GM23338 (cell line): ENCODE measurements at regions not wholly inside any gene's neighbourhood (a gene's known extent, or its start where the extent isn't known, plus 50 kb on each side); places are given as distances from the start of the nearest gene placed in this dataset.

Experiments
- ATAC-seq: fragments of 200-7000 bp; cut with Tn5 transposase; 3 replicates; pipeline ENCODE4 v1.9.1; 2020
- DNase-seq: peaks from one replicate; pipeline ENCODE4 v3.0.0-alpha.2; 2015; ENCODE audit warnings: low spot score
- H2AFZ ChIP-seq: fragments of 200-600 bp; sonication (generic); 2 replicates; pipeline ENCODE4 v1.8.0; 2016; ENCODE audit warnings: antibody characterized with exemption, mild to moderate bottlenecking, moderate library complexity
- H3F3A ChIP-seq: fragments of 200-600 bp; sonication (generic); replicated peaks from 2 replicates; pipeline ENCODE4 v1.8.0; 2017; ENCODE audit warnings: antibody characterized with exemption, mixed run types, low read depth
- H3K27ac ChIP-seq: fragments of 200-600 bp; sonication (generic); 2 replicates; pipeline ENCODE4 v1.6.1; 2016; ENCODE audit warnings: low read depth
- H3K27me3 ChIP-seq: fragments of 200-600 bp; sonication (generic); 2 replicates; pipeline ENCODE4 v1.8.0; 2016; ENCODE audit warnings: mild to moderate bottlenecking, mixed run types, moderate library complexity; ENCODE audit not compliant: insufficient read depth
- H3K36me3 ChIP-seq: fragments of 200-600 bp; sonication (generic); 2 replicates; pipeline ENCODE4 v1.8.0; 2016; ENCODE audit warnings: mild to moderate bottlenecking; ENCODE audit not compliant: insufficient read depth
- H3K4me1 ChIP-seq: fragments of 200-600 bp; sonication (generic); 2 replicates; pipeline ENCODE4 v1.8.0; 2016; ENCODE audit warnings: mild to moderate bottlenecking, moderate library complexity; ENCODE audit not compliant: insufficient read depth
- H3K4me2 ChIP-seq: fragments of 200-600 bp; sonication (generic); 2 replicates; pipeline ENCODE4 v1.7.1; 2017; ENCODE audit warnings: mixed run types
- H3K4me3 ChIP-seq: fragments of 200-600 bp; sonication (generic); 2 replicates; pipeline ENCODE4 v1.6.1; 2016; ENCODE audit warnings: mixed run types
- H3K79me2 ChIP-seq: fragments of 200-600 bp; sonication (generic); replicated peaks from 2 replicates; pipeline ENCODE4 v1.8.0; 2017; ENCODE audit warnings: mild to moderate bottlenecking; ENCODE audit not compliant: insufficient read depth
- H3K9me2 ChIP-seq: fragments of 200-600 bp; sonication (generic); 2 replicates; pipeline ENCODE4 v1.8.0; 2017; ENCODE audit not compliant: insufficient read depth
- H4K20me1 ChIP-seq: fragments of 200-600 bp; sonication (generic); replicated peaks from 2 replicates; pipeline ENCODE4 v1.8.0; 2017; ENCODE audit warnings: mild to moderate bottlenecking; ENCODE audit not compliant: insufficient read depth
- H3K27ac Mint-ChIP-seq: 2 replicates; pipeline ENCODE4 v1.8.0; 2020; ENCODE audit warnings: inconsistent platforms, mild to moderate bottlenecking, moderate library complexity, mixed read lengths
- H3K27me3 Mint-ChIP-seq: 3 replicates; pipeline ENCODE4 v1.8.0; 2022; ENCODE audit warnings: low read depth, mild to moderate bottlenecking, moderate library complexity, mixed read lengths, inconsistent platforms; ENCODE audit not compliant: insufficient read depth, poor library complexity
- H3K36me3 Mint-ChIP-seq: 3 replicates; pipeline ENCODE4 v1.8.0; 2021; ENCODE audit warnings: low read depth, mild to moderate bottlenecking, inconsistent platforms, moderate library complexity, mixed read lengths
- H3K4me1 Mint-ChIP-seq: 3 replicates; pipeline ENCODE4 v1.8.0; 2020; ENCODE audit warnings: mild to moderate bottlenecking, inconsistent platforms, mixed read lengths
- H3K4me3 Mint-ChIP-seq: 3 replicates; pipeline ENCODE4 v1.8.0; 2021; ENCODE audit warnings: moderate library complexity, mild to moderate bottlenecking, inconsistent platforms, mixed read lengths
- H3K9me3 Mint-ChIP-seq: 3 replicates; pipeline ENCODE4 v1.8.0; 2020; ENCODE audit warnings: moderate library complexity, mild to moderate bottlenecking, inconsistent platforms, mixed read lengths
- CREB1 ChIP-seq: fragments of 250-450 bp; sonication (Bioruptor Pico); IDR thresholded peaks from 2 replicates; pipeline ENCODE4 v1.5.0; 2020; ENCODE audit warnings: low read depth, mild to moderate bottlenecking, moderate library complexity
- EZH2 ChIP-seq: fragments of 200-600 bp; sonication (generic); IDR thresholded peaks from one replicate; pipeline ENCODE4 v1.8.0; 2017; ENCODE audit warnings: antibody characterized with exemption, mild to moderate bottlenecking, low read depth; ENCODE audit not compliant: unreplicated experiment
- EZH2phosphoT487 ChIP-seq: fragments of 200-600 bp; sonication (generic); IDR thresholded peaks from one replicate; pipeline ENCODE4 v1.8.1; 2018; ENCODE audit warnings: antibody characterized with exemption; ENCODE audit not compliant: unreplicated experiment
- ZNF114 ChIP-seq: fragments of 250-450 bp; sonication (Bioruptor Pico); IDR thresholded peaks from 2 replicates; pipeline ENCODE4 v1.5.0; 2020; ENCODE audit warnings: mild to moderate bottlenecking, moderate library complexity
- TF ChIP-seq, protein P1 (sequence below): IDR thresholded peaks from one replicate; pipeline ENCODE4 v1.6.1; 2018; ENCODE audit warnings: antibody characterized with exemption; ENCODE audit not compliant: unreplicated experiment
- TF ChIP-seq, protein P2 (sequence below): fragments of 250-450 bp; sonication (Bioruptor Pico); IDR thresholded peaks from 2 replicates; pipeline ENCODE4 v1.5.0; 2020; ENCODE audit warnings: mild to moderate bottlenecking, moderate library complexity

DNA sequence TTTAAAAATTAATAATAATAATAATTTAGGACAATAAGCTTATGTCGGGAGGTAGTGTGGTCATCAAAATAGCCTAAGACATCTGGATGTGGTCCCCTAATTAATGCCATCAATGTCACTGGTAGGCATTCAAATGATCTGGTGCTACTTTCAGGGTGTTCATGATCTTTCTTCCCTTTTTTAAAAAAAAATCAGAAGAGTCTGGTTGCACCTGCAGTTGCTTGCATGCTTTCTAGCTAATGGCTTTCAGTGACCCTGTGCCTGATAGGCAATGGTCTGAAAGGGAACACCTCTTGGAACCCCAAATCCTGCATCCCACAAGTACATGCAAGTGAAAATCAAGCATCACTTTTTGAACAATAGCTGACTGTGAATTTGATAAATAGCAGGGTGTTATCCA is 64.1 kb upstream of the KBTBD8 start:
- Histone ChIP-seq H3K4me1 (peaks cover 56% of the 10 kb centered on the region), H3K79me2 (no peaks in the 10 kb centered on the region), H3K4me3 (no peak overlapping the region), H4K20me1 (no peaks in the 10 kb centered on the region), H3F3A (no peaks in the 10 kb centered on the region), H3K27me3 (no peaks in the 10 kb centered on the region), H3K9me2 (no peaks in the 10 kb centered on the region), H3K4me2 (0 out of 2 replicates have a peak overlapping the region, but pooled peaks have one; percentile 31), H3K36me3 (no peaks in the 10 kb centered on the region), H2AFZ (no peak overlapping the region), H3K27ac (no peak overlapping the region)
- H3K4me3 Mint-ChIP-seq = no peak overlapping the region
- ATAC-seq = no peak
- H3K36me3 Mint-ChIP-seq = no peaks in the 10 kb centered on the region
- no peaks in the 10 kb centered on the region for H3K9me3 Mint-ChIP-seq
- DNase-seq = no peak
- peaks cover 3% of the 10 kb centered on the region for H3K27me3 Mint-ChIP-seq
- peaks cover 72% of the 10 kb centered on the region for H3K4me1 Mint-ChIP-seq
- TF ChIP-seq EZH2phosphoT487 = no peak
- no peak for TF ChIP-seq EZH2
- TF ChIP-seq ZNF114 (CRISPR knock-in tag) = no peak
- TF ChIP-seq CREB1 (CRISPR knock-in tag) = no peak
- TF ChIP-seq, protein P1, sequence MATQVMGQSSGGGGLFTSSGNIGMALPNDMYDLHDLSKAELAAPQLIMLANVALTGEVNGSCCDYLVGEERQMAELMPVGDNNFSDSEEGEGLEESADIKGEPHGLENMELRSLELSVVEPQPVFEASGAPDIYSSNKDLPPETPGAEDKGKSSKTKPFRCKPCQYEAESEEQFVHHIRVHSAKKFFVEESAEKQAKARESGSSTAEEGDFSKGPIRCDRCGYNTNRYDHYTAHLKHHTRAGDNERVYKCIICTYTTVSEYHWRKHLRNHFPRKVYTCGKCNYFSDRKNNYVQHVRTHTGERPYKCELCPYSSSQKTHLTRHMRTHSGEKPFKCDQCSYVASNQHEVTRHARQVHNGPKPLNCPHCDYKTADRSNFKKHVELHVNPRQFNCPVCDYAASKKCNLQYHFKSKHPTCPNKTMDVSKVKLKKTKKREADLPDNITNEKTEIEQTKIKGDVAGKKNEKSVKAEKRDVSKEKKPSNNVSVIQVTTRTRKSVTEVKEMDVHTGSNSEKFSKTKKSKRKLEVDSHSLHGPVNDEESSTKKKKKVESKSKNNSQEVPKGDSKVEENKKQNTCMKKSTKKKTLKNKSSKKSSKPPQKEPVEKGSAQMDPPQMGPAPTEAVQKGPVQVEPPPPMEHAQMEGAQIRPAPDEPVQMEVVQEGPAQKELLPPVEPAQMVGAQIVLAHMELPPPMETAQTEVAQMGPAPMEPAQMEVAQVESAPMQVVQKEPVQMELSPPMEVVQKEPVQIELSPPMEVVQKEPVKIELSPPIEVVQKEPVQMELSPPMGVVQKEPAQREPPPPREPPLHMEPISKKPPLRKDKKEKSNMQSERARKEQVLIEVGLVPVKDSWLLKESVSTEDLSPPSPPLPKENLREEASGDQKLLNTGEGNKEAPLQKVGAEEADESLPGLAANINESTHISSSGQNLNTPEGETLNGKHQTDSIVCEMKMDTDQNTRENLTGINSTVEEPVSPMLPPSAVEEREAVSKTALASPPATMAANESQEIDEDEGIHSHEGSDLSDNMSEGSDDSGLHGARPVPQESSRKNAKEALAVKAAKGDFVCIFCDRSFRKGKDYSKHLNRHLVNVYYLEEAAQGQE = no peak
- TF ChIP-seq, protein P2, sequence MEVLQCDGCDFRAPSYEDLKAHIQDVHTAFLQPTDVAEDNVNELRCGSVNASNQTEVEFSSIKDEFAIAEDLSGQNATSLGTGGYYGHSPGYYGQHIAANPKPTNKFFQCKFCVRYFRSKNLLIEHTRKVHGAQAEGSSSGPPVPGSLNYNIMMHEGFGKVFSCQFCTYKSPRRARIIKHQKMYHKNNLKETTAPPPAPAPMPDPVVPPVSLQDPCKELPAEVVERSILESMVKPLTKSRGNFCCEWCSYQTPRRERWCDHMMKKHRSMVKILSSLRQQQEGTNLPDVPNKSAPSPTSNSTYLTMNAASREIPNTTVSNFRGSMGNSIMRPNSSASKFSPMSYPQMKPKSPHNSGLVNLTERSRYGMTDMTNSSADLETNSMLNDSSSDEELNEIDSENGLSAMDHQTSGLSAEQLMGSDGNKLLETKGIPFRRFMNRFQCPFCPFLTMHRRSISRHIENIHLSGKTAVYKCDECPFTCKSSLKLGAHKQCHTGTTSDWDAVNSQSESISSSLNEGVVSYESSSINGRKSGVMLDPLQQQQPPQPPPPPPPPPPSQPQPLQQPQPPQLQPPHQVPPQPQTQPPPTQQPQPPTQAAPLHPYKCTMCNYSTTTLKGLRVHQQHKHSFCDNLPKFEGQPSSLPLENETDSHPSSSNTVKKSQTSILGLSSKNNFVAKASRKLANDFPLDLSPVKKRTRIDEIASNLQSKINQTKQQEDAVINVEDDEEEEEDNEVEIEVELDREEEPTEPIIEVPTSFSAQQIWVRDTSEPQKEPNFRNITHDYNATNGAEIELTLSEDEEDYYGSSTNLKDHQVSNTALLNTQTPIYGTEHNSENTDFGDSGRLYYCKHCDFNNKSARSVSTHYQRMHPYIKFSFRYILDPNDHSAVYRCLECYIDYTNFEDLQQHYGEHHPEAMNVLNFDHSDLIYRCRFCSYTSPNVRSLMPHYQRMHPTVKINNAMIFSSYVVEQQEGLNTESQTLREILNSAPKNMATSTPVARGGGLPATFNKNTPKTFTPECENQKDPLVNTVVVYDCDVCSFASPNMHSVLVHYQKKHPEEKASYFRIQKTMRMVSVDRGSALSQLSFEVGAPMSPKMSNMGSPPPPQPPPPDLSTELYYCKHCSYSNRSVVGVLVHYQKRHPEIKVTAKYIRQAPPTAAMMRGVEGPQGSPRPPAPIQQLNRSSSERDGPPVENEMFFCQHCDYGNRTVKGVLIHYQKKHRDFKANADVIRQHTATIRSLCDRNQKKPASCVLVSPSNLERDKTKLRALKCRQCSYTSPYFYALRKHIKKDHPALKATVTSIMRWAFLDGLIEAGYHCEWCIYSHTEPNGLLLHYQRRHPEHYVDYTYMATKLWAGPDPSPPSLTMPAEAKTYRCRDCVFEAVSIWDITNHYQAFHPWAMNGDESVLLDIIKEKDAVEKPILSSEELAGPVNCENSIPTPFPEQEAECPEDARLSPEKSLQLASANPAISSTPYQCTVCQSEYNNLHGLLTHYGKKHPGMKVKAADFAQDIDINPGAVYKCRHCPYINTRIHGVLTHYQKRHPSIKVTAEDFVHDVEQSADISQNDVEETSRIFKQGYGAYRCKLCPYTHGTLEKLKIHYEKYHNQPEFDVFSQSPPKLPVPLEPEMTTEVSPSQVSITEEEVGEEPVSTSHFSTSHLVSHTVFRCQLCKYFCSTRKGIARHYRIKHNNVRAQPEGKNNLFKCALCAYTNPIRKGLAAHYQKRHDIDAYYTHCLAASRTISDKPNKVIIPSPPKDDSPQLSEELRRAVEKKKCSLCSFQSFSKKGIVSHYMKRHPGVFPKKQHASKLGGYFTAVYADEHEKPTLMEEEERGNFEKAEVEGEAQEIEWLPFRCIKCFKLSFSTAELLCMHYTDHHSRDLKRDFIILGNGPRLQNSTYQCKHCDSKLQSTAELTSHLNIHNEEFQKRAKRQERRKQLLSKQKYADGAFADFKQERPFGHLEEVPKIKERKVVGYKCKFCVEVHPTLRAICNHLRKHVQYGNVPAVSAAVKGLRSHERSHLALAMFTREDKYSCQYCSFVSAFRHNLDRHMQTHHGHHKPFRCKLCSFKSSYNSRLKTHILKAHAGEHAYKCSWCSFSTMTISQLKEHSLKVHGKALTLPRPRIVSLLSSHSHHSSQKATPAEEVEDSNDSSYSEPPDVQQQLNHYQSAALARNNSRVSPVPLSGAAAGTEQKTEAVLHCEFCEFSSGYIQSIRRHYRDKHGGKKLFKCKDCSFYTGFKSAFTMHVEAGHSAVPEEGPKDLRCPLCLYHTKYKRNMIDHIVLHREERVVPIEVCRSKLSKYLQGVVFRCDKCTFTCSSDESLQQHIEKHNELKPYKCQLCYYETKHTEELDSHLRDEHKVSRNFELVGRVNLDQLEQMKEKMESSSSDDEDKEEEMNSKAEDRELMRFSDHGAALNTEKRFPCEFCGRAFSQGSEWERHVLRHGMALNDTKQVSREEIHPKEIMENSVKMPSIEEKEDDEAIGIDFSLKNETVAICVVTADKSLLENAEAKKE = no peak
- no peak overlapping the region for H3K27ac Mint-ChIP-seq
